ENCODE measurements at regions not wholly inside any gene's neighbourhood (a gene's known extent, or its start where the extent isn't known, plus 50 kb on each side); places are given as distances from the start of the nearest gene placed in this dataset.
"Not testable (repeated sequence)": the region's sequence is repeated elsewhere in the genome, so short reads cannot be mapped to it uniquely, and the experiment has no call there.

- ChIA-PET CTCF (no interaction called here), POLR2A (no interaction called here)
- no peaks in the 10 kb centered on the region for H3K36me3 Mint-ChIP-seq
- H3K27me3 ChIP-seq (ENCODE audit: insufficient read depth, low read length, poor library complexity, severe bottlenecking), result no peaks in the 10 kb centered on the region
- H3K36me3 ChIP-seq (ENCODE audit: insufficient read depth, low read length), result no peaks in the 10 kb centered on the region
- DNase-seq, result no peak
- H3K4me3 Mint-ChIP-seq, result no peak overlapping the region
- no peaks in the 10 kb centered on the region for H3K9me3 ChIP-seq (ENCODE audit: low read length)
- peaks cover 0 to 9% (median 4%) of the 10 kb centered on the region in 5 donors for H3K9me3 Mint-ChIP-seq
- H3K4me3 ChIP-seq (ENCODE audit: low read length), result no peak overlapping the region
- H3K27ac ChIP-seq (ENCODE audit: low read depth, low read length), result no peak overlapping the region
- H3K27ac Mint-ChIP-seq, result no peak overlapping the region
- H3K27me3 Mint-ChIP-seq, result no peaks in the 10 kb centered on the region
- no peaks in the 10 kb centered on the region for H3K4me1 Mint-ChIP-seq
- no peaks in the 10 kb centered on the region for H3K4me1 ChIP-seq (ENCODE audit: insufficient read depth, low read length)
Observed at GRCh38 chrX:92209936-92210335, 430.8 kb downstream of the PCDH11X start.

GRCh38 chrX:92213786-92214185, 434.6 kb downstream of the PCDH11X start:
- H3K27ac ChIP-seq (ENCODE audit: low read depth, low read length), result no peak overlapping the region
- no peaks in the 10 kb centered on the region for H3K27me3 ChIP-seq (ENCODE audit: insufficient read depth, low read length, poor library complexity, severe bottlenecking)
- CTCF ChIA-PET, result no interaction called here
- Mint-ChIP-seq H3K4me3 (no peak overlapping the region), H3K9me3 (peaks cover 0 to 5% (median 4%) of the 10 kb centered on the region in 5 donors), H3K36me3 (no peaks in the 10 kb centered on the region), H3K27ac (no peak overlapping the region), H3K27me3 (no peaks in the 10 kb centered on the region), H3K4me1 (no peaks in the 10 kb centered on the region)
- no peaks in the 10 kb centered on the region for H3K36me3 ChIP-seq (ENCODE audit: insufficient read depth, low read length)
- H3K4me3 ChIP-seq (ENCODE audit: low read length), result no peak overlapping the region
- no peaks in the 10 kb centered on the region for H3K4me1 ChIP-seq (ENCODE audit: insufficient read depth, low read length)
- no peaks in the 10 kb centered on the region for H3K9me3 ChIP-seq (ENCODE audit: low read length)
- DNase-seq, result no peak
- POLR2A ChIA-PET, result no interaction called here

- H3K27me3 Mint-ChIP-seq; H3K4me3 Mint-ChIP-seq; H3K36me3 ChIP-seq (ENCODE audit: insufficient read depth, low read length); H3K9me3 Mint-ChIP-seq; H3K4me3 ChIP-seq (ENCODE audit: low read length); H3K4me1 ChIP-seq (ENCODE audit: insufficient read depth, low read length); POLR2A ChIA-PET; H3K27me3 ChIP-seq (ENCODE audit: insufficient read depth, low read length, poor library complexity, severe bottlenecking); H3K36me3 Mint-ChIP-seq; H3K9me3 ChIP-seq (ENCODE audit: low read length); CTCF ChIA-PET; H3K27ac Mint-ChIP-seq; DNase-seq; H3K4me1 Mint-ChIP-seq; H3K27ac ChIP-seq (ENCODE audit: low read depth, low read length): not testable (repeated sequence)
Observed at GRCh38 chrX:92215011-92215410, 435.8 kb downstream of the PCDH11X start.

GRCh38 chrX:92224406-92224805, 445.2 kb downstream of the PCDH11X start:
- Histone ChIP-seq H3K9me3 (ENCODE audit: low read length) (no peaks in the 10 kb centered on the region), H3K27me3 (ENCODE audit: insufficient read depth, low read length, poor library complexity, severe bottlenecking) (no peaks in the 10 kb centered on the region), H3K27ac (ENCODE audit: low read depth, low read length) (no peak overlapping the region), H3K36me3 (ENCODE audit: insufficient read depth, low read length) (no peaks in the 10 kb centered on the region), H3K4me3 (ENCODE audit: low read length) (no peak overlapping the region), H3K4me1 (ENCODE audit: insufficient read depth, low read length) (no peaks in the 10 kb centered on the region)
- peaks cover 0 to 2% (median 0%) of the 10 kb centered on the region in 5 donors for H3K9me3 Mint-ChIP-seq
- no peaks in the 10 kb centered on the region for H3K4me1 Mint-ChIP-seq
- H3K27ac Mint-ChIP-seq, result no peak overlapping the region
- no peaks in the 10 kb centered on the region for H3K27me3 Mint-ChIP-seq
- POLR2A ChIA-PET, result no interaction called here
- no peaks in the 10 kb centered on the region for H3K36me3 Mint-ChIP-seq
- CTCF ChIA-PET, result no interaction called here
- no peak overlapping the region for H3K4me3 Mint-ChIP-seq
- DNase-seq, result no peak

GRCh38 chrX:92230628-92231027, 451.5 kb downstream of the PCDH11X start:
- H3K9me3 Mint-ChIP-seq, result peaks cover 0 to 3% (median 2%) of the 10 kb centered on the region in 5 donors
- no peaks in the 10 kb centered on the region for H3K4me1 Mint-ChIP-seq
- H3K27me3 Mint-ChIP-seq, result no peaks in the 10 kb centered on the region
- Histone ChIP-seq H3K4me1 (ENCODE audit: insufficient read depth, low read length) (no peaks in the 10 kb centered on the region), H3K9me3 (ENCODE audit: low read length) (no peaks in the 10 kb centered on the region), H3K4me3 (ENCODE audit: low read length) (no peak overlapping the region), H3K27me3 (ENCODE audit: insufficient read depth, low read length, poor library complexity, severe bottlenecking) (no peaks in the 10 kb centered on the region), H3K36me3 (ENCODE audit: insufficient read depth, low read length) (no peaks in the 10 kb centered on the region), H3K27ac (ENCODE audit: low read depth, low read length) (no peak overlapping the region)
- H3K27ac Mint-ChIP-seq, result no peak overlapping the region
- ChIA-PET CTCF (no interaction called here), POLR2A (no interaction called here)
- no peaks in the 10 kb centered on the region for H3K36me3 Mint-ChIP-seq
- no peak overlapping the region for H3K4me3 Mint-ChIP-seq
- no peak for DNase-seq

GRCh38 chrX:92231391-92231790, 452.2 kb downstream of the PCDH11X start:
- H3K27ac Mint-ChIP-seq, result no peak overlapping the region
- no peaks in the 10 kb centered on the region for H3K4me1 ChIP-seq (ENCODE audit: insufficient read depth, low read length)
- H3K4me3 Mint-ChIP-seq, result no peak overlapping the region
- H3K4me3 ChIP-seq (ENCODE audit: low read length), result no peak overlapping the region
- H3K27me3 ChIP-seq (ENCODE audit: insufficient read depth, low read length, poor library complexity, severe bottlenecking), result no peaks in the 10 kb centered on the region
- H3K27ac ChIP-seq (ENCODE audit: low read depth, low read length), result no peak overlapping the region
- no peaks in the 10 kb centered on the region for H3K27me3 Mint-ChIP-seq
- ChIA-PET POLR2A (no interaction called here), CTCF (no interaction called here)
- H3K9me3 Mint-ChIP-seq, result peaks cover 0 to 3% (median 2%) of the 10 kb centered on the region in 5 donors
- H3K36me3 ChIP-seq (ENCODE audit: insufficient read depth, low read length), result no peaks in the 10 kb centered on the region
- no peaks in the 10 kb centered on the region for H3K36me3 Mint-ChIP-seq
- no peaks in the 10 kb centered on the region for H3K4me1 Mint-ChIP-seq
- no peak for DNase-seq
- no peaks in the 10 kb centered on the region for H3K9me3 ChIP-seq (ENCODE audit: low read length)

GRCh38 chrX:92232182-92232581, 453.0 kb downstream of the PCDH11X start:
- H3K4me1 ChIP-seq (ENCODE audit: insufficient read depth, low read length), result no peaks in the 10 kb centered on the region
- no peak for DNase-seq
- H3K4me1 Mint-ChIP-seq, result no peaks in the 10 kb centered on the region
- H3K27me3 Mint-ChIP-seq, result no peaks in the 10 kb centered on the region
- H3K4me3 ChIP-seq (ENCODE audit: low read length), result no peak overlapping the region
- H3K36me3 Mint-ChIP-seq, result no peaks in the 10 kb centered on the region
- peaks cover 0 to 3% (median 2%) of the 10 kb centered on the region in 5 donors for H3K9me3 Mint-ChIP-seq
- CTCF ChIA-PET, result no interaction called here
- no peak overlapping the region for H3K27ac Mint-ChIP-seq
- H3K36me3 ChIP-seq (ENCODE audit: insufficient read depth, low read length), result no peaks in the 10 kb centered on the region
- no peak overlapping the region for H3K4me3 Mint-ChIP-seq
- no peaks in the 10 kb centered on the region for H3K27me3 ChIP-seq (ENCODE audit: insufficient read depth, low read length, poor library complexity, severe bottlenecking)
- no peak overlapping the region for H3K27ac ChIP-seq (ENCODE audit: low read depth, low read length)
- no peaks in the 10 kb centered on the region for H3K9me3 ChIP-seq (ENCODE audit: low read length)
- POLR2A ChIA-PET, result no interaction called here

- no peak overlapping the region for H3K4me3 Mint-ChIP-seq
- POLR2A ChIA-PET, result no interaction called here
- CTCF ChIA-PET, result no interaction called here
Observed at GRCh38 chrX:92241249-92241648, 462.1 kb downstream of the PCDH11X start.

GRCh38 chrX:92247076-92247475, 467.9 kb downstream of the PCDH11X start:
- H3K9me3 ChIP-seq (ENCODE audit: low read length), result no peaks in the 10 kb centered on the region
- DNase-seq, result no peak
- Mint-ChIP-seq H3K36me3 (no peaks in the 10 kb centered on the region), H3K4me1 (no peaks in the 10 kb centered on the region), H3K9me3 (peaks cover 0 to 3% (median 0%) of the 10 kb centered on the region in 5 donors), H3K27ac (no peak overlapping the region), H3K27me3 (no peaks in the 10 kb centered on the region), H3K4me3 (no peak overlapping the region)
- H3K4me1 ChIP-seq (ENCODE audit: insufficient read depth, low read length), result no peaks in the 10 kb centered on the region
- CTCF ChIA-PET, result no interaction called here
- POLR2A ChIA-PET, result no interaction called here
- H3K27me3 ChIP-seq (ENCODE audit: insufficient read depth, low read length, poor library complexity, severe bottlenecking), result no peaks in the 10 kb centered on the region
- H3K36me3 ChIP-seq (ENCODE audit: insufficient read depth, low read length), result no peaks in the 10 kb centered on the region
- no peak overlapping the region for H3K4me3 ChIP-seq (ENCODE audit: low read length)
- no peak overlapping the region for H3K27ac ChIP-seq (ENCODE audit: low read depth, low read length)

More at GRCh38 chrX:92241249-92241648, 462.1 kb downstream of the PCDH11X start:
- Histone ChIP-seq H3K36me3 (ENCODE audit: insufficient read depth, low read length) (no peaks in the 10 kb centered on the region), H3K9me3 (ENCODE audit: low read length) (no peaks in the 10 kb centered on the region), H3K27ac (ENCODE audit: low read depth, low read length) (no peak overlapping the region), H3K4me3 (ENCODE audit: low read length) (no peak overlapping the region), H3K4me1 (ENCODE audit: insufficient read depth, low read length) (no peaks in the 10 kb centered on the region), H3K27me3 (ENCODE audit: insufficient read depth, low read length, poor library complexity, severe bottlenecking) (no peaks in the 10 kb centered on the region)
- no peak overlapping the region for H3K27ac Mint-ChIP-seq
- H3K36me3 Mint-ChIP-seq, result no peaks in the 10 kb centered on the region
- no peaks in the 10 kb centered on the region for H3K4me1 Mint-ChIP-seq
- peaks cover 0 to 4% (median 0%) of the 10 kb centered on the region in 5 donors for H3K9me3 Mint-ChIP-seq
- DNase-seq, result no peak
- no peaks in the 10 kb centered on the region for H3K27me3 Mint-ChIP-seq
